Upper lobe of right lung (tissue), 1 donor: ENCODE measurements at regions not wholly inside any gene's neighbourhood (a gene's known extent, or its start where the extent isn't known, plus 50 kb on each side); places are given as distances from the start of the nearest gene placed in this dataset.
"Not testable (repeated sequence)": the region's sequence is repeated elsewhere in the genome, so short reads cannot be mapped to it uniquely, and the experiment has no call there.

Experiments used
- ATAC-seq: fragments of 200-7000 bp; cut with Tn5 transposase; one replicate; pipeline ENCODE4 v1.9.1; 2020; ENCODE audit warnings: mild to moderate bottlenecking, moderate library complexity
- DNase-seq: peaks from one replicate; pipeline ENCODE4 v3.0.0-alpha.2; 2020
- H3K27ac ChIP-seq: fragments of 200-600 bp; one replicate; pipeline ENCODE4 v1.8.0; 2022
- H3K27me3 ChIP-seq: fragments of 200-600 bp; one replicate; pipeline ENCODE4 v1.8.0; 2022; ENCODE audit warnings: mild to moderate bottlenecking
- H3K36me3 ChIP-seq: fragments of 200-600 bp; one replicate; pipeline ENCODE4 v1.8.0; 2022
- H3K4me1 ChIP-seq: fragments of 200-600 bp; one replicate; pipeline ENCODE4 v1.8.0; 2022
- H3K4me3 ChIP-seq: fragments of 200-600 bp; one replicate; pipeline ENCODE4 v1.8.0; 2022; ENCODE audit warnings: mild to moderate bottlenecking
- H3K9me3 ChIP-seq: fragments of 200-600 bp; one replicate; pipeline ENCODE4 v1.8.0; 2022
- intact Hi-C: fragments of 100-400 bp; cut with DNase I; formaldehyde crosslinking; loops from one replicate; pipeline ENCODE4 v1.11.0; 2022
- TF ChIP-seq, protein P1 (sequence below): fragments of 200-600 bp; IDR thresholded peaks from one replicate; pipeline ENCODE4 v1.8.0; 2022; ENCODE audit warnings: antibody characterized with exemption
- donor health status: DM: no; HTN: yes; CAD: no; lungs with severe emphysema.

DNA sequence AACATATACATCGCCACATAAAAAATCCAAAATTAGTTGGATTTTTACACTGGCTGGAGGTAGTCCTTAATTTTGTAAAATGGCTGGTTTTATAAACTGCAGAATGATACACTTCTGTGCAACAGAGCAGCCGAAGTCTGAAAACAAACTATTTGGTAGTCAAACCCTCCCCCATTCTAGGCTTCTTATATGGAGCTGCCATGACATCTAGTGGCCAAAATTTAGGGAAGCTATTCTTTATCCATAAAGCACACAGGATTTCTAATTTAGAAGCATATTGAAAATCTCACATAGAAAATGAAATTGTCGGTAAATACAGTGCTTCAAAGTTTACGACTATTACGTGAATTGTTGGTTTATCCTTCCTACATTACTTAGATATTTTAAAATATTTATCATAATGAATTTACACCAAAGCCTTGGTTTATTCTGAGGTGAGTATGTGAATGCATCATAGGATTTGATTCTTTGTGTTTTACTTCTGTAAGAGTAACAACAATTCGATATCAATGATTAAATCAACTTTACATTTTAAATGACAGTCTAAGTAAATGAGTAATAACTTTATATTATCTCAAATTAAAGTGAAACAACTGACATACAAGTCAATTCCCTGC lies 113.4 kb upstream of the FAM241A start:
- ATAC-seq: peak; percentile 74

DNA sequence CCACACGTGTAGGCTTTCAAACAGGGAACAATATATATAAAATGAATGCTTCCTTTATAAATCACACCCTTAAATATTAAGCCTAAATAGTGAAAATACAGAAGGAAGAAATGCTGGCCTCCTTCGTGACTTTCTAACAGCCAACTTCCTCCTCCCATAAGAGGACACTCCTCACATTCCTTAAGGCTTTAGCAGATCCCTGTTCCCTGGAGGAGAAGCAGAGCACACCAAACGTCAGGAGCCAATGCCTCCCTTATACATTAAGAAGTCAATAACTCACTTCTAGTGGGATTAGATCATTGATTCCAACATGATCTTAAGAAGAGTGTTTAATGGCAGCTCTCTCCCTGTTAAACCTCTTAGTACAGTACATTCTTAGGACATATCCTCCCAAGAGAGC lies 108.4 kb upstream of the FAM241A start:
- intact Hi-C loops: no loop called here
- TF ChIP-seq, protein P1, sequence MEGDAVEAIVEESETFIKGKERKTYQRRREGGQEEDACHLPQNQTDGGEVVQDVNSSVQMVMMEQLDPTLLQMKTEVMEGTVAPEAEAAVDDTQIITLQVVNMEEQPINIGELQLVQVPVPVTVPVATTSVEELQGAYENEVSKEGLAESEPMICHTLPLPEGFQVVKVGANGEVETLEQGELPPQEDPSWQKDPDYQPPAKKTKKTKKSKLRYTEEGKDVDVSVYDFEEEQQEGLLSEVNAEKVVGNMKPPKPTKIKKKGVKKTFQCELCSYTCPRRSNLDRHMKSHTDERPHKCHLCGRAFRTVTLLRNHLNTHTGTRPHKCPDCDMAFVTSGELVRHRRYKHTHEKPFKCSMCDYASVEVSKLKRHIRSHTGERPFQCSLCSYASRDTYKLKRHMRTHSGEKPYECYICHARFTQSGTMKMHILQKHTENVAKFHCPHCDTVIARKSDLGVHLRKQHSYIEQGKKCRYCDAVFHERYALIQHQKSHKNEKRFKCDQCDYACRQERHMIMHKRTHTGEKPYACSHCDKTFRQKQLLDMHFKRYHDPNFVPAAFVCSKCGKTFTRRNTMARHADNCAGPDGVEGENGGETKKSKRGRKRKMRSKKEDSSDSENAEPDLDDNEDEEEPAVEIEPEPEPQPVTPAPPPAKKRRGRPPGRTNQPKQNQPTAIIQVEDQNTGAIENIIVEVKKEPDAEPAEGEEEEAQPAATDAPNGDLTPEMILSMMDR: no peak
- DNase-seq: no peak
- no peak overlapping the region for H3K27ac ChIP-seq
- no peak overlapping the region for H3K4me3 ChIP-seq
- ATAC-seq: no peak
- no peaks in the 10 kb centered on the region for H3K36me3 ChIP-seq
- peaks cover 6% of the 10 kb centered on the region for H3K27me3 ChIP-seq
- no peaks in the 10 kb centered on the region for H3K4me1 ChIP-seq
- no peaks in the 10 kb centered on the region for H3K9me3 ChIP-seq

More for the DNA sequence above, 113.4 kb upstream of the FAM241A start:
- Histone ChIP-seq H3K27me3 (peaks cover 6% of the 10 kb centered on the region), H3K9me3 (no peaks in the 10 kb centered on the region), H3K4me3 (no peak overlapping the region), H3K36me3 (no peaks in the 10 kb centered on the region), H3K4me1 (no peaks in the 10 kb centered on the region), H3K27ac (no peak overlapping the region)
- no peak for DNase-seq
- intact Hi-C loops: no loop called here
- TF ChIP-seq, protein P1: peak; percentile 61

DNA sequence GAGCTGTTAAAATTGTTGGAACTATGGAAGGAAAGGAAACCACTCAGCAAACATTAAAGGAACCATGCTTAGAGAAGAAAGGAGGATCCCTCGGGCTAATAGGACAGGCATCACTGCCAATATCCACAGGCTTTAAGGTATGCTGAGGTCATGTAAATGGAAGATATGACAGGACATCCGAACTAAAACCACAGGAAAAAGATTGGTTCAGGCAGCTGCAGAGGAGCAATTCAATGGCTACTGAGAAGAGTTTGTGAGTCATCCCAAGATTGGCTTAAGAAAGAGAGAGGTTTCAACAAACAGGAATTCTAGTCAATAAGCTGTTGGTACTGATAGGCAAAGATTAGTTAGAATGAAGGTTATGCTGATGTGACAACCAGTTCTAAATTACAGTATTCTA lies 106.4 kb upstream of the FAM241A start:
- TF ChIP-seq, protein P1: no peak
- intact Hi-C loops: no loop called here
- Histone ChIP-seq H3K9me3 (no peaks in the 10 kb centered on the region), H3K4me1 (no peaks in the 10 kb centered on the region), H3K27me3 (no peaks in the 10 kb centered on the region), H3K27ac (no peak overlapping the region), H3K4me3 (no peak overlapping the region), H3K36me3 (no peaks in the 10 kb centered on the region)
- ATAC-seq: no peak
- no peak for DNase-seq

DNA sequence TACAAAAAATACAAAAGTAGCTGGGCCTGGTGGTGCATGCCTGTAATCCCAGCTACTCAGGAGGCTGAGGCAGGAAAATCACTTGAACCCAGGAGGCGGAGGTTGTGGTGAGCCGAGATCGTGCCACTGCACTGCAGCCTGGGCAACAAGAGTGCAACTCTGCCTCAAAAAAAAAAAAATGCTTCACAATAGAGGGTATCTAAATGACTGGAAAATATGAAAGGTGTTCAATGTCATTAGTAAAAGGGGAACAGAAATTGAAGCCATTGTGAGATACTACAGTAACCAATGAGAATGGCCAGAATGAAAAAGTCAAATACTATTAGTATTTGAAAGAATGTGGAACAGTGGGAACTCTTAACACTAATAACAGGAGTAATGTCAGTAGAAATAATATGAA lies 96.1 kb upstream of the FAM241A start:
- ATAC-seq, H3K9me3 ChIP-seq, H3K36me3 ChIP-seq, H3K4me3 ChIP-seq, DNase-seq, intact Hi-C loops, H3K27me3 ChIP-seq, H3K4me1 ChIP-seq, H3K27ac ChIP-seq: not testable (repeated sequence)

DNA sequence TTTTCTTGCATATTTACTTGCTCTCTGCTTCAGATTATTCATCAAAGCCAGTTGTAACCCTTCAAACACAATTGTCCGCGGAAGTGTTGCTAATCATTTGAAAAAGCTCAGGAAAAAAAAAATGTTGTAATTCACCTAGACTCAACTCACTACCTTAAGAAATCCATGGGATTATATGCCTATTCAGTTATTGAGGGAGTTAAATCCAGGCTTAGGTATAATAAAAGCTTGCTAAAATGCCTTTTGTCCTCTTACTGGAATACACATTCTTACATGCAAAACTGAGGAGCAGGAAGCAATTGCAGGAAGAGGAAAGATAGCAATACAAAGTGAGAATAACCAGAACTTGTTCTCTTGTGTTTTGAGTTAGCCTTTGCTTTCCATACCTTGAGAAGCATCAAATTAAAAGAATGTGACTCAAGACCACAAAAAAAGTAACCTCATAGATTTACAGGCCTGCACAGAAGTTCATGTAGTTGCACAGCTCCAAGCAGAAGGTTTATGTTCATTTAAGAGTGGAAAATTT lies 91.4 kb upstream of the FAM241A start:
- Histone ChIP-seq H3K9me3 (no peaks in the 10 kb centered on the region), H3K27me3 (no peaks in the 10 kb centered on the region), H3K27ac (no peak overlapping the region), H3K4me1 (no peaks in the 10 kb centered on the region), H3K36me3 (no peaks in the 10 kb centered on the region), H3K4me3 (no peak overlapping the region)
- TF ChIP-seq, protein P1: no peak
- ATAC-seq: no peak
- no peak for DNase-seq
- intact Hi-C loops: no loop called here

DNA sequence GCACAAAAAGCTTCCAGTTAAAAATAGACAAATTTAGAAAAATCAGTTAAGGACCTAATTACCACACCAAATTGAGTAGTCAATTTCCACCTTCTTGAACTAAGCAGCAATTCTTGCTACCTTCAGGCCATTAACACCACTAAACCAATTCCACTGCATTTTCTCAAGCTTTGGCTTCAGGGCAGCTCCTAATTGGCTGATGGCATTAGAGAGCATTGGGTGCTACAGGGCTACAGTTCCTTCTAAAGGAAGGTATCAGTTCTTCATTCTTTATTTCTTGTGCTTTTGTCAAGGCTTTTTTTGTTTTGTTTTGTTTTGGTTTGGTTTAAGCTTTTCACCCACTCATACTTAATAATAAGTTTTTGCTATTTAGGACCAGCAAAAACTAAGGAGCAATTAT lies 90.2 kb upstream of the FAM241A start:
- Histone ChIP-seq H3K36me3 (no peaks in the 10 kb centered on the region), H3K4me1 (no peaks in the 10 kb centered on the region), H3K4me3 (no peak overlapping the region), H3K9me3 (no peaks in the 10 kb centered on the region), H3K27me3 (no peaks in the 10 kb centered on the region), H3K27ac (no peak overlapping the region)
- intact Hi-C loops: no loop called here
- ATAC-seq (no peak), DNase-seq (no peak)
- TF ChIP-seq, protein P1: no peak
